Upper lobe of left lung (tissue), 4 donors: ENCODE measurements at regions not wholly inside any gene's neighbourhood (a gene's known extent, or its start where the extent isn't known, plus 50 kb on each side); places are given as distances from the start of the nearest gene placed in this dataset.

ENCODE experiments used
- POLR2A ChIP-seq, 4 donors: fragments of 450-650 bp; IDR thresholded peaks; one replicate each; pipeline ENCODE4 v1.5.1; 2016 to 2017; ENCODE audit warnings: antibody characterized with exemption in 4 of 4, mild to moderate bottlenecking in 2 of 4
- POLR2AphosphoS5 ChIP-seq, 2 donors: sonication (generic); formaldehyde crosslinking; IDR thresholded peaks; one replicate each; pipeline ENCODE4 v1.5.1; 2017; ENCODE audit warnings: antibody characterized with exemption in 2 of 2
- TF ChIP-seq, protein P1 (sequence below), 6 experiments: fragments of 450-650 bp in 4 of 6; fragments of 200-600 bp in 2 of 6; sonication (generic) in 2 of 6; IDR thresholded peaks; one replicate each; pipeline ENCODE4 v1.5.1; 2016 to 2019; ENCODE audit warnings: antibody characterized with exemption in 6 of 6

DNA sequence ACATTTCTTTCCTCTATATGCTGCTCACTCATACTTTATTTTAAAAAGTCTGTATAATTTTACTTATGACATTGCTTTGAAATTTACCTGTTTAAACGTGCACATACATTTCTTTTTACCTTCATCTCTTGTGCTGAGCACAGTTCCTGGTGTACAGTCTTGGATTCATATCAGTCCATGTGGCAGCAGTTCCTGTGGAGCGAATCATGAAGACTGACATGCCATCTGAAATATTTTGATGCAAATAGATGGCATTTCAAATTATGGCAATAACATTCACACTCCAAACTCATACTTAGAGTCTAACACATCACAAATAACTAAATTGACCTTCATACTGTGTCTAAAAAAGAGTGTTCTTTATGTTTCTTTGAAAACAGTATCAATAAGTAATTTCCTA, 90.3 kb upstream of the CDH2 start:
- TF ChIP-seq, protein P1, sequence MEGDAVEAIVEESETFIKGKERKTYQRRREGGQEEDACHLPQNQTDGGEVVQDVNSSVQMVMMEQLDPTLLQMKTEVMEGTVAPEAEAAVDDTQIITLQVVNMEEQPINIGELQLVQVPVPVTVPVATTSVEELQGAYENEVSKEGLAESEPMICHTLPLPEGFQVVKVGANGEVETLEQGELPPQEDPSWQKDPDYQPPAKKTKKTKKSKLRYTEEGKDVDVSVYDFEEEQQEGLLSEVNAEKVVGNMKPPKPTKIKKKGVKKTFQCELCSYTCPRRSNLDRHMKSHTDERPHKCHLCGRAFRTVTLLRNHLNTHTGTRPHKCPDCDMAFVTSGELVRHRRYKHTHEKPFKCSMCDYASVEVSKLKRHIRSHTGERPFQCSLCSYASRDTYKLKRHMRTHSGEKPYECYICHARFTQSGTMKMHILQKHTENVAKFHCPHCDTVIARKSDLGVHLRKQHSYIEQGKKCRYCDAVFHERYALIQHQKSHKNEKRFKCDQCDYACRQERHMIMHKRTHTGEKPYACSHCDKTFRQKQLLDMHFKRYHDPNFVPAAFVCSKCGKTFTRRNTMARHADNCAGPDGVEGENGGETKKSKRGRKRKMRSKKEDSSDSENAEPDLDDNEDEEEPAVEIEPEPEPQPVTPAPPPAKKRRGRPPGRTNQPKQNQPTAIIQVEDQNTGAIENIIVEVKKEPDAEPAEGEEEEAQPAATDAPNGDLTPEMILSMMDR (IDR thresholded peaks at IDR 0.05): no peak
- TF ChIP-seq POLR2A (IDR thresholded peaks at IDR 0.05): no peak
- TF ChIP-seq POLR2AphosphoS5 (IDR thresholded peaks at IDR 0.05): no peak
